ENCODE measurements at regions not wholly inside any gene's neighbourhood (a gene's known extent, or its start where the extent isn't known, plus 50 kb on each side); places are given as distances from the start of the nearest gene placed in this dataset.

DNA sequence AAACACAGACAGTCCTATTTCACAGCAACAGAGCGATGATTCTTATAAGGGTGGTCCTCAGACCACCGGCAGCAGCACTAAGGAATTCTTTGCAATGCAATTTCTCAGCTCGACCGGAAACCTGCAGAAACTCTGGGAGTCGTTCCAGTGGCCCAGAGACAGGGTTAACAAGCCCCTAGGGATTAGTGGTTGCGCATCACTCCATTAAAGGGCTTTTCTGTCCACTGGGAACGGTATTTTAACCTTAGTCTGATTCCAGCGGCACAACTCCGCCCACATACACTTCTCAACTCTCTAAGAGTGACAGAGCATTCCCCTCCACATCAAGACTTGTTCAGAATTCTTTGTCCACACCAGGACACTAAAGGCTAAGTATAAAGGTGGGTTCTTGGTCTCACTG lies 341.5 kb downstream of the TFAP2A start:
- H3K9me3 ChIP-seq (ENCODE audit: control insufficient read depth in 2 of 2, insufficient read depth in 1 of 2, low read length in 1 of 2), result no peaks in the 10 kb centered on the region
- H3K36me3 ChIP-seq (ENCODE audit: control insufficient read depth in 2 of 2, insufficient read depth in 2 of 2, low read length in 1 of 2), result no peaks in the 10 kb centered on the region
- no peak overlapping the region for H3K4me3 ChIP-seq (ENCODE audit: low read length in 2 of 2)
- H3K4me1 ChIP-seq (ENCODE audit: control insufficient read depth in 2 of 2, insufficient read depth in 2 of 2, low read length in 2 of 2), result no peaks in the 10 kb centered on the region
- WGBS, result 91% methylated on average over 9 of the region's 9 CpGs
- no peak overlapping the region for H3K27ac ChIP-seq (ENCODE audit: low read depth in 1 of 2, low read length in 1 of 2)
- H3K27me3 ChIP-seq (ENCODE audit: control insufficient read depth in 2 of 2, insufficient read depth in 1 of 2, low read length in 1 of 2), result no peaks in the 10 kb centered on the region
- DNase-seq (ENCODE audit: low read depth in 6 of 9, low spot score in 9 of 9), result no peak

DNA sequence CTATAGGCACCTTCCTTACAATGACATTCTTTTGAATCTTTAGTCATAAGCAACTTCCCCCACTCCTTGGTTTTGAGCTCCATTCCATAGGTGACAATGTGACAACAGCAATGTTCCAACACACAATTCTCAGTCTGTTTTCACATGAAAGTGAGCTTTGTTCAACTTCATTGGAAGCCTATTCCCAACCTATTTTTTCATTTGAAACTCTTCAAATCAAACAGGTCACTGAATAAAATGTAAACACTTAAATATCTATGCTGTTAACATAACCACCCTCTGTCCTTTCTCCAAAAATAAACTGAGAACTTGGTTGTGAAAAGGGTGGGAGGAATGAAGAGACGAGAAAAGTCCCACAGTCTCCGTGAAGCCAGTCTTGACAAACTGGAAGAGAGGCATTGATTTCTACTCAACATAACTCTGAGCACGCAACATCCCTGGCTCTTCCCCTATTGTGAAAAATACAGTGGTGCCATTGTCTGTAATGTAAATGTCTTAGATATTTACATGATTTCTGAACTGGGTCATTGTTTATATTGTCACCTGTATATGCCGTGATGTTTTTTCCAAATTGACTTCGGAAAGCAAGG lies 343.1 kb downstream of the TFAP2A start:
- Histone ChIP-seq H3K27me3 (ENCODE audit: control insufficient read depth in 2 of 2, insufficient read depth in 1 of 2, low read length in 1 of 2) (no peaks in the 10 kb centered on the region), H3K27ac (ENCODE audit: low read depth in 1 of 2, low read length in 1 of 2) (no peak overlapping the region), H3K36me3 (ENCODE audit: control insufficient read depth in 2 of 2, insufficient read depth in 2 of 2, low read length in 1 of 2) (no peaks in the 10 kb centered on the region), H3K9me3 (ENCODE audit: control insufficient read depth in 2 of 2, insufficient read depth in 1 of 2, low read length in 1 of 2) (no peaks in the 10 kb centered on the region), H3K4me1 (ENCODE audit: control insufficient read depth in 2 of 2, insufficient read depth in 2 of 2, low read length in 2 of 2) (no peaks in the 10 kb centered on the region), H3K4me3 (ENCODE audit: low read length in 2 of 2) (no peak overlapping the region)
- no peak for DNase-seq (ENCODE audit: low read depth in 6 of 9, low spot score in 9 of 9)
- WGBS, result 86% methylated on average over 5 of the region's 5 CpGs

DNA sequence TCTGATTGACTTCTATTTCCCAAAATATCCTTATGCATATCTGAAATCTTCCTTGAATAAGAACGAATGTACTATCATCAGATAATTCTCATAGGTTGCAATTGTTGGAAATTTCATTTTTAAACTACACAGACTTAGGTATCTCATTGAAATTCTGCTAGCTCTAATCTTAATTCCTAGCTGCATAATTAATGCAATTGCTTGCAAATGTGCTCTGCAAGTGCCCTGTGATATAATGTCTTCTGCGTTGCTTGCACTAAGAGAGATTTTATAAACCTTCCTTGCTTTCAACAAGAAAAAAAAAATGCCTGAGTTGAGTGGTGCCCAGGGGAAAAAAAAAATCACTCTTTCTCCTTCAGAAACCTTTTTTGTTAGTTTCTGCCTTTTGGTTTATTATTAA lies 354.9 kb downstream of the TFAP2A start:
- no peak overlapping the region for H3K4me3 ChIP-seq (ENCODE audit: low read length in 2 of 2)
- H3K27ac ChIP-seq (ENCODE audit: low read depth in 1 of 2, low read length in 1 of 2), result no peak overlapping the region
- H3K4me1 ChIP-seq (ENCODE audit: control insufficient read depth in 2 of 2, insufficient read depth in 2 of 2, low read length in 2 of 2), result no peaks in the 10 kb centered on the region
- H3K9me3 ChIP-seq (ENCODE audit: control insufficient read depth in 2 of 2, insufficient read depth in 1 of 2, low read length in 1 of 2), result no peaks in the 10 kb centered on the region
- H3K36me3 ChIP-seq (ENCODE audit: control insufficient read depth in 2 of 2, insufficient read depth in 2 of 2, low read length in 1 of 2), result no peaks in the 10 kb centered on the region
- H3K27me3 ChIP-seq (ENCODE audit: control insufficient read depth in 2 of 2, insufficient read depth in 1 of 2, low read length in 1 of 2), result no peaks in the 10 kb centered on the region
- DNase-seq (ENCODE audit: low read depth in 6 of 9, low spot score in 9 of 9), result no peak
- 62% methylated on average over 2 of the region's 2 CpGs for WGBS

DNA sequence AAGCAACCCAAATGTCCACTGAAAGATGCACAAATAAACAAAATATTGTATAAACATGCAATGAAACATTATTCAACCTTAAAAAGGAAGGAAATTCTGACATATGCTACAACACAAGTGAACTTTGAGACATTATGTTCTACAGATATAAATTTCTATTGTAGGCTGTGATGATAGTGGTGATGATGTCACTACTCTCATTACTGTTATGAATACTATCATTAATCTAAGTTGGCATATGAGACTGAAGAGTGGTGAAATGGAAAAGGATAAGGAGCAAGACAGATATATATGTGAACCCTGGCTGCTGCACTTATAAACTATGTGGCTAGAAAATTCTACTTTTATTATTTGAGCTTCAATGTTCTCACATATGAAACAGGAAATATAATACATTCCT lies 360.2 kb downstream of the TFAP2A start:
- Histone ChIP-seq H3K9me3 (ENCODE audit: control insufficient read depth in 2 of 2, insufficient read depth in 1 of 2, low read length in 1 of 2) (no peaks in the 10 kb centered on the region), H3K27ac (ENCODE audit: low read depth in 1 of 2, low read length in 1 of 2) (no peak overlapping the region), H3K36me3 (ENCODE audit: control insufficient read depth in 2 of 2, insufficient read depth in 2 of 2, low read length in 1 of 2) (no peaks in the 10 kb centered on the region), H3K4me3 (ENCODE audit: low read length in 2 of 2) (no peak overlapping the region), H3K27me3 (ENCODE audit: control insufficient read depth in 2 of 2, insufficient read depth in 1 of 2, low read length in 1 of 2) (no peaks in the 10 kb centered on the region), H3K4me1 (ENCODE audit: control insufficient read depth in 2 of 2, insufficient read depth in 2 of 2, low read length in 2 of 2) (no peaks in the 10 kb centered on the region)
- DNase-seq (ENCODE audit: low read depth in 6 of 9, low spot score in 9 of 9), result no peak

GRCh38 chr6:10051283-10051682 lies 363.6 kb downstream of the TFAP2A start:
- H3K36me3 ChIP-seq (ENCODE audit: control insufficient read depth in 2 of 2, insufficient read depth in 2 of 2, low read length in 1 of 2), result no peaks in the 10 kb centered on the region
- no peak overlapping the region for H3K4me3 ChIP-seq (ENCODE audit: low read length in 2 of 2)
- H3K4me1 ChIP-seq (ENCODE audit: control insufficient read depth in 2 of 2, insufficient read depth in 2 of 2, low read length in 2 of 2), result no peaks in the 10 kb centered on the region
- no peak overlapping the region for H3K27ac ChIP-seq (ENCODE audit: low read depth in 1 of 2, low read length in 1 of 2)
- H3K9me3 ChIP-seq (ENCODE audit: control insufficient read depth in 2 of 2, insufficient read depth in 1 of 2, low read length in 1 of 2), result no peaks in the 10 kb centered on the region
- DNase-seq (ENCODE audit: low read depth in 6 of 9, low spot score in 9 of 9), result no peak
- no peaks in the 10 kb centered on the region for H3K27me3 ChIP-seq (ENCODE audit: control insufficient read depth in 2 of 2, insufficient read depth in 1 of 2, low read length in 1 of 2)

DNA sequence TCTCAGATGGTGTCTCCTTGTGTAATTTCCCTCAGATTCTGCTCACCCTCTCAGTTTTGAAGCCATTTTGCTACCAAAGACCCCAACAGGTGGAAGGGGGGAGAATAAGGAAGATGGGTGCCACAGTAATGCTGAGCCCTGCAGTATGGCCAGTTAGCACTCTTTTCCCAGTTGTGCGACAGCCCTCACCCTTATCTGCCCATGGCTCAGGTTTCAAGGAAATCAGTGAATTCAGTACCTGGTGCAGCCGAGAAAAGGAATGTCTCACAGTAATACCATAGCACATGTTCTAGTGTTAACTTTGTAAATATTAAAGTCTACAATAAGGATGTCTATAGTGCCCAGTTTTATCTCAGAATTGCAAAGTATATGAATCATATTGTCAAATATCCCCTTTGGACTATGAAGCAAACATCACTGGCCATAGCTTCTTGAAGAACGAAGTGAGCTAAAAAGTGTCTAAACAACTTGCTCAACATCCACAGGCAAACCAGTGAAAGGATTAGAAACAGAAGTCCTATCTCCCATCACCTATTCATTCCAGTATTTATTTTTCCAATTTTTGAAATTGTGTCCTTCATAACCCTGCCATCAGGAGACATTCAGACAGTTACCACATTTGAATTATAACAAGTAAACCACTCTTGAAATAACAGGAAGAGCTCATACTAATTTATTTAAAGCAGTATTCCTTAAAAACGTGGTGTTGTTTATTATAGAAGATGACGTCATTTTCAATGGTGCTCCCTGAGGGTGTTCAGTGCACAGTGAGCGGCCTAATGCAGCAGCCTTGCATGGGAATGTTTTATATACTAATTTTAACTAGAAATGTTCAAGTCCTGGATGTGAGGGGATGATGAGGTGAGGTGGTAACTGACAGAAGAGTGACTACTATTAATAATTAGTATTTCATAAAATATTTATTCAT lies 366.2 kb downstream of the TFAP2A start:
- DNase-seq (ENCODE audit: low read depth in 6 of 9, low spot score in 9 of 9), result no peak
- 71% methylated on average over 6 of the region's 6 CpGs for WGBS
- H3K9me3 ChIP-seq (ENCODE audit: control insufficient read depth in 2 of 2, insufficient read depth in 1 of 2, low read length in 1 of 2), result no peaks in the 10 kb centered on the region

DNA sequence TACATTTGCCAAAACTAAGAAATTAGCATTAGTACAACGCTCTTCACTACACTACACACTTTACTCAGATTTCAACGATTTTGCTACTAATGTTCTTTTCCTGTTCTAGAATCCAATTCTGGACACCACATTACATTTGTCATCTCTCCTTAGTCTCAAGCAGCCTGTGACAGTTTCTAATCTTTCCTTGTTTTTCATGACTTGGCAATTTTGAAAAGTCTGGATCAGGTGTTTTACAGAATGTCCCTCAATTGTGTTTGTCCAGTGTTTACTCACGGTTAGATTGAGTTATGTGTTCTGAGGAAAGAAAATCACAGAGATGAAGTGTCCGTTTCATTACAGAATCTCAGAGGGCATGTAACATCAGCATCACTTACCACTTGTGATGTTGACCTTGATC lies 372.6 kb downstream of the TFAP2A start:
- no peaks in the 10 kb centered on the region for H3K36me3 ChIP-seq (ENCODE audit: control insufficient read depth in 2 of 2, insufficient read depth in 2 of 2, low read length in 1 of 2)
- DNase-seq (ENCODE audit: low read depth in 6 of 9, low spot score in 9 of 9), result no peak
- no peaks in the 10 kb centered on the region for H3K9me3 ChIP-seq (ENCODE audit: control insufficient read depth in 2 of 2, insufficient read depth in 1 of 2, low read length in 1 of 2)
- H3K27ac ChIP-seq (ENCODE audit: low read depth in 1 of 2, low read length in 1 of 2), result no peak overlapping the region
- H3K27me3 ChIP-seq (ENCODE audit: control insufficient read depth in 2 of 2, insufficient read depth in 1 of 2, low read length in 1 of 2), result no peaks in the 10 kb centered on the region
- H3K4me1 ChIP-seq (ENCODE audit: control insufficient read depth in 2 of 2, insufficient read depth in 2 of 2, low read length in 2 of 2), result no peaks in the 10 kb centered on the region
- H3K4me3 ChIP-seq (ENCODE audit: low read length in 2 of 2), result no peak overlapping the region
- 96% methylated on average over 4 of the region's 4 CpGs for WGBS

More for the DNA sequence above, 366.2 kb downstream of the TFAP2A start:
- Histone ChIP-seq H3K4me3 (ENCODE audit: low read length in 2 of 2) (no peak overlapping the region), H3K27ac (ENCODE audit: low read depth in 1 of 2, low read length in 1 of 2) (no peak overlapping the region), H3K4me1 (ENCODE audit: control insufficient read depth in 2 of 2, insufficient read depth in 2 of 2, low read length in 2 of 2) (no peaks in the 10 kb centered on the region), H3K27me3 (ENCODE audit: control insufficient read depth in 2 of 2, insufficient read depth in 1 of 2, low read length in 1 of 2) (no peaks in the 10 kb centered on the region), H3K36me3 (ENCODE audit: control insufficient read depth in 2 of 2, insufficient read depth in 2 of 2, low read length in 1 of 2) (no peaks in the 10 kb centered on the region)

GRCh38 chr6:10033223-10033829 lies 381.5 kb downstream of the TFAP2A start:
- H3K27ac ChIP-seq (ENCODE audit: low read depth in 1 of 2, low read length in 1 of 2), result no peak overlapping the region
- H3K4me1 ChIP-seq (ENCODE audit: control insufficient read depth in 2 of 2, insufficient read depth in 2 of 2, low read length in 2 of 2), result no peaks in the 10 kb centered on the region
- no peak overlapping the region for H3K4me3 ChIP-seq (ENCODE audit: low read length in 2 of 2)
- H3K27me3 ChIP-seq (ENCODE audit: control insufficient read depth in 2 of 2, insufficient read depth in 1 of 2, low read length in 1 of 2), result no peaks in the 10 kb centered on the region
- H3K36me3 ChIP-seq (ENCODE audit: control insufficient read depth in 2 of 2, insufficient read depth in 2 of 2, low read length in 1 of 2), result no peaks in the 10 kb centered on the region
- no peak for DNase-seq (ENCODE audit: low read depth in 6 of 9, low spot score in 9 of 9)
- 64% methylated on average over 10 of the region's 10 CpGs for WGBS
- no peaks in the 10 kb centered on the region for H3K9me3 ChIP-seq (ENCODE audit: control insufficient read depth in 2 of 2, insufficient read depth in 1 of 2, low read length in 1 of 2)

DNA sequence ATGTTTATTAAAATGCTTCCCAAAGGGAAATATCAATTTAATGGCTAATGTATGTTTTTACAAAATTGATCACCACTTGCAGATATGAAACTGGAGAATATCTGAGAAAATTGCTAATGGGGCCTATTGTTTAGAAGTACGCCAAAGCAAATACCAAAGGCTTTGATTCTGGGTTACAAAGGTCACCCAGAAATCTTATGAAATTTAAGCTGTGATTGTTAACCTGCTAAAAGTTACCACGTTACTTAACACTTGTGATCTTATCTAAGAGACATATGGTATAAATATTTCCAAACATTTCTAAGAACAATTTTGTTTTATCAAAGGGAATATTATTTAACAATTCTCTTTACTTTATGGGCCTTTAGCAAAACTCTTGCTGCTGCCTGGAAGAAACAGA lies 383.3 kb downstream of the TFAP2A start:
- Histone ChIP-seq H3K36me3 (ENCODE audit: control insufficient read depth in 2 of 2, insufficient read depth in 2 of 2, low read length in 1 of 2) (no peaks in the 10 kb centered on the region), H3K4me3 (ENCODE audit: low read length in 2 of 2) (no peak overlapping the region), H3K9me3 (ENCODE audit: control insufficient read depth in 2 of 2, insufficient read depth in 1 of 2, low read length in 1 of 2) (no peaks in the 10 kb centered on the region), H3K27ac (ENCODE audit: low read depth in 1 of 2, low read length in 1 of 2) (no peak overlapping the region), H3K4me1 (ENCODE audit: control insufficient read depth in 2 of 2, insufficient read depth in 2 of 2, low read length in 2 of 2) (no peaks in the 10 kb centered on the region), H3K27me3 (ENCODE audit: control insufficient read depth in 2 of 2, insufficient read depth in 1 of 2, low read length in 1 of 2) (no peaks in the 10 kb centered on the region)
- 94% methylated on average over 2 of the region's 2 CpGs for WGBS
- no peak for DNase-seq (ENCODE audit: low read depth in 6 of 9, low spot score in 9 of 9)

All from thymus (tissue), 11 donors.